Right lobe of liver (tissue), 6 donors: ENCODE measurements at regions not wholly inside any gene's neighbourhood (a gene's known extent, or its start where the extent isn't known, plus 50 kb on each side); places are given as distances from the start of the nearest gene placed in this dataset.
A peak's percentile ranks its signal among the peaks of the same experiment; 100 is the strongest.
"Not testable (repeated sequence)": the region's sequence is repeated elsewhere in the genome, so short reads cannot be mapped to it uniquely, and the experiment has no call there.

ENCODE experiments used
- ATAC-seq, 4 donors: fragments of 200-7000 bp; cut with Tn5 transposase; one replicate each; pipeline ENCODE4 v1.9.1; 2020; ENCODE audit warnings: mild to moderate bottlenecking in 4 of 4, moderate library complexity in 4 of 4
- DNase-seq, 3 donors: peaks; one replicate each; pipeline ENCODE4 v3.0.0-alpha.2; 2020
- H3K27ac ChIP-seq, 3 donors: fragments of 200-600 bp; one replicate each; pipeline ENCODE4 v1.8.0; 2022
- H3K27me3 ChIP-seq, 2 donors: fragments of 200-600 bp; one replicate each; pipeline ENCODE4 v1.8.0; 2022
- H3K36me3 ChIP-seq, 4 donors: fragments of 200-600 bp; sonication (generic) in 1 of 4; one replicate each; pipeline versions ENCODE4 v1.5.1 to v1.8.0; 2017 to 2022; ENCODE audit warnings: control low read depth in 1 of 4
- H3K4me1 ChIP-seq, 4 donors: fragments of 200-600 bp; sonication (generic) in 1 of 4; one replicate each; pipeline versions ENCODE4 v1.5.1 to v1.8.0; 2017 to 2022; ENCODE audit warnings: control low read depth in 1 of 4
- H3K4me3 ChIP-seq, 3 donors: fragments of 200-600 bp; one replicate each; pipeline ENCODE4 v1.8.0; 2022
- H3K9me3 ChIP-seq, 4 donors: fragments of 200-600 bp; sonication (generic) in 1 of 4; one replicate each; pipeline versions ENCODE4 v1.5.1 to v1.8.0; 2017 to 2022; ENCODE audit warnings: control low read depth in 1 of 4
- CTCF ChIP-seq, 4 donors: fragments of 200-600 bp in 3 of 4; fragments of 450-650 bp in 1 of 4; IDR thresholded peaks; one replicate each; pipeline versions ENCODE4 v1.5.1 to v1.8.0; 2016 to 2022; ENCODE audit warnings: antibody characterized with exemption in 4 of 4, mild to moderate bottlenecking in 2 of 4
- POLR2A ChIP-seq: fragments of 450-650 bp; IDR thresholded peaks from one replicate; pipeline ENCODE4 v1.6.1; 2017; ENCODE audit warnings: antibody characterized with exemption, mild to moderate bottlenecking
- WGBS: methylation state at CpG from one replicate; pipeline ENCODE4 v1.1.6; 2018; ENCODE audit warnings: low coverage, low lambda C conversion rate; ENCODE audit not compliant: insufficient coverage; ENCODE audit errors: missing lambda C conversion rate; 5-methylcytosine and 5-hydroxymethylcytosine counted together
- intact Hi-C, 2 donors: fragments of 100-400 bp; cut with DNase I; formaldehyde crosslinking; loops; one replicate each; pipeline versions ENCODE4 v1.11.2 to v1.14.1; 2022
- donor health status: DM: no; HTN: yes; CAD: no.
- donor health status: DM: no; HTN: no; CAD: no.
- donor health status: DM: no; HTN: no; CAD: no.
- donor health status: DM: no; HTN: yes; CAD: no.
- donor health status: DM: no; HTN: yes; CAD: no.

GRCh38 chr13:110042253-110042950 is 256.0 kb upstream of the IRS2 start:
- Histone ChIP-seq H3K4me1 (peaks cover 0 to 32% (median 7%) of the 10 kb centered on the region in 4 donors), H3K9me3 (no peaks in the 10 kb centered on the region), H3K27ac (no peak overlapping the region), H3K27me3 (no peaks in the 10 kb centered on the region), H3K4me3 (no peak overlapping the region), H3K36me3 (no peaks in the 10 kb centered on the region)
- intact Hi-C loops, result no loop called here
- 77% methylated on average over 9 of the region's 14 CpGs for WGBS
- TF ChIP-seq CTCF (IDR thresholded peaks at IDR 0.05), result no peak
- TF ChIP-seq POLR2A, result no peak
- DNase-seq, result no peak
- ATAC-seq, result no peak

GRCh38 chr13:110041638-110042037 is 255.3 kb upstream of the IRS2 start:
- H3K27ac ChIP-seq, H3K36me3 ChIP-seq, H3K9me3 ChIP-seq, intact Hi-C loops, ATAC-seq, H3K4me3 ChIP-seq, DNase-seq, H3K27me3 ChIP-seq: not testable (repeated sequence)
- WGBS, result 89% methylated on average over 4 of the region's 4 CpGs
- H3K4me1 ChIP-seq, result peaks cover 0 to 26% (median 3%) of the 10 kb centered on the region in 4 donors

DNA sequence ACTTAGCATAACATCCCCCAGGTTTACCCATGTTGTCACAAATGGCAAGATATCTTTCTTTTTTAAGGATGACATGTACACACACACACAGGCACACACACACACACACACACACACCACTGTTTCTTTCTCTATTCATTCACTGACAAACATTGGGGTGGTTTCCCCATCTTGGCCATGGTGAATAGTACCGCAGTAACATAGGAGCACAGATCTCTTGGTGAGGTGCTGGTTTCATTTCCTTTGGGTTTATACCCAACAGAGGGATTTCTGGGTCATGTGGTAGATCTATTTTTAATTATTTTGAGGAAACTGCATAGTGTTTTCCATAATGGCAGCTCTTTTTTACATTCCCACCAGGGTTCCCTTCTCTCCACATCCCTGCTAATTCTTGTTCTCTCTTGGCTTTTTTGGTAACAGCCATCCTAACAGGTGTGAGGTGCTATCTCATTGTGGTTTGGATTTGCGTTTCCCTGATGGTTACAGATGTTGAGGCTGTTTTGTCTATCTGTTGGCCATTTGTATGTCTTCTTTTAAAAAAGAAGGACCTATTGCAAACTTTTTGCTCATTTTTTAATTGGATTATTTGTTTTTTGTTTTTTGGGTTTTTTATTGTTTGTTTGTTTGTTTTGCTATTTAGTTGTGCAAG is 251.7 kb upstream of the IRS2 start:
- intact Hi-C loops, result no loop called here
- no peak overlapping the region for H3K27ac ChIP-seq
- TF ChIP-seq POLR2A (no peak), CTCF (IDR thresholded peaks at IDR 0.05) (no peak)
- ATAC-seq (no peak), DNase-seq (no peak)
- 68% methylated on average over 2 of the region's 2 CpGs for WGBS
- no peaks in the 10 kb centered on the region for H3K9me3 ChIP-seq
- no peaks in the 10 kb centered on the region for H3K27me3 ChIP-seq
- H3K4me1 ChIP-seq, result peaks cover 0 to 11% (median 0%) of the 10 kb centered on the region in 4 donors
- no peak overlapping the region for H3K4me3 ChIP-seq
- H3K36me3 ChIP-seq, result no peaks in the 10 kb centered on the region

GRCh38 chr13:110036060-110036459 is 249.7 kb upstream of the IRS2 start:
- intact Hi-C loops, result no loop called here
- no peak overlapping the region for H3K27ac ChIP-seq
- no peaks in the 10 kb centered on the region for H3K27me3 ChIP-seq
- TF ChIP-seq CTCF (IDR thresholded peaks at IDR 0.05) (no peak), POLR2A (no peak)
- H3K36me3 ChIP-seq, result no peaks in the 10 kb centered on the region
- no peak overlapping the region for H3K4me3 ChIP-seq
- H3K9me3 ChIP-seq, result no peaks in the 10 kb centered on the region
- WGBS, result 54% methylated on average over 3 of the region's 3 CpGs
- ATAC-seq (peak; percentile 36 to 66 (median 58)), DNase-seq (no peak)
- peaks cover 0 to 11% (median 0%) of the 10 kb centered on the region in 4 donors for H3K4me1 ChIP-seq

GRCh38 chr13:110034031-110034549 is 247.7 kb upstream of the IRS2 start:
- intact Hi-C loops, result no loop called here
- no peak for DNase-seq
- Histone ChIP-seq H3K4me3 (no peak overlapping the region), H3K9me3 (no peaks in the 10 kb centered on the region), H3K36me3 (no peaks in the 10 kb centered on the region), H3K27ac (no peak overlapping the region), H3K4me1 (peaks cover 0 to 11% (median 0%) of the 10 kb centered on the region in 4 donors), H3K27me3 (no peaks in the 10 kb centered on the region)
- no peak for TF ChIP-seq POLR2A
- no peak for TF ChIP-seq CTCF (IDR thresholded peaks at IDR 0.05)
- WGBS, result 88% methylated on average over 4 of the region's 4 CpGs
- ATAC-seq, result no peak
